Breast epithelium (tissue), 3 donors: ENCODE measurements at regions not wholly inside any gene's neighbourhood (a gene's known extent, or its start where the extent isn't known, plus 50 kb on each side); places are given as distances from the start of the nearest gene placed in this dataset.

Experiments used
- CTCF ChIP-seq, 3 donors: fragments of 450-650 bp; IDR thresholded peaks; one replicate each; pipeline ENCODE4 v1.5.1; 2016 to 2017; ENCODE audit warnings: antibody characterized with exemption in 3 of 3, mild to moderate bottlenecking in 3 of 3, moderate library complexity in 3 of 3
- POLR2A ChIP-seq: fragments of 450-650 bp; IDR thresholded peaks from one replicate; pipeline ENCODE4 v1.6.1; 2016; ENCODE audit warnings: antibody characterized with exemption, mild to moderate bottlenecking, moderate library complexity

- no peak for TF ChIP-seq CTCF (IDR thresholded peaks at IDR 0.05)
- no peak for TF ChIP-seq POLR2A
Measured at GRCh38 chr11:104658177-104658576, 240.1 kb downstream of the CASP12 start.
